ENCODE measurements at regions not wholly inside any gene's neighbourhood (a gene's known extent, or its start where the extent isn't known, plus 50 kb on each side); places are given as distances from the start of the nearest gene placed in this dataset.

DNA sequence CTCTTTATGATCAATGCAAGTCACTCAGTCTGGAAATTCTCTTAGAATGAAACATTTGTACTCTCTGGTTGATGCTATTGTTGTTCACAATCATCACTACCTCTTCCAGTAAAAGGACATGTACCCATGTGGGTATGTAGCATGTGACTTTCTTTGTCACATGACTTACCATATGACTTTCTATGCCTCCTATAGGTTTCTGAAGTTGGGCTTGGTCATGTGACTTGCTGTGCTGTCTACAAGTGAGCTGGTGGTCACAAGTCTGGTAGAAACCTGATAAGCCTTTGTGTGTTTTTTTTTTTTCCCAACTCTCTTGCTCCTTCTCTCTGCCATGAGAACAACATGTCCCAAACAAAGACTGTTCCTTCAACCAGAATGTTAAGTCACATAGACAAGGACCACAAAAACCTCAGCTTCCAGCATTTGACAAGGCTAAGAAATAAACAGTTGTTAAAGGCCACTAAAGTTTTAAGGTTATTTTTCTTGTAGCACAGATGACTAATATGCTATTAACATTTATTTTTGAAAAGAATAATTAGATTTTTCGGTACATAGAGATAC, 379.2 kb upstream of the SLC35B3 start:
- TF ChIP-seq, protein P1, sequence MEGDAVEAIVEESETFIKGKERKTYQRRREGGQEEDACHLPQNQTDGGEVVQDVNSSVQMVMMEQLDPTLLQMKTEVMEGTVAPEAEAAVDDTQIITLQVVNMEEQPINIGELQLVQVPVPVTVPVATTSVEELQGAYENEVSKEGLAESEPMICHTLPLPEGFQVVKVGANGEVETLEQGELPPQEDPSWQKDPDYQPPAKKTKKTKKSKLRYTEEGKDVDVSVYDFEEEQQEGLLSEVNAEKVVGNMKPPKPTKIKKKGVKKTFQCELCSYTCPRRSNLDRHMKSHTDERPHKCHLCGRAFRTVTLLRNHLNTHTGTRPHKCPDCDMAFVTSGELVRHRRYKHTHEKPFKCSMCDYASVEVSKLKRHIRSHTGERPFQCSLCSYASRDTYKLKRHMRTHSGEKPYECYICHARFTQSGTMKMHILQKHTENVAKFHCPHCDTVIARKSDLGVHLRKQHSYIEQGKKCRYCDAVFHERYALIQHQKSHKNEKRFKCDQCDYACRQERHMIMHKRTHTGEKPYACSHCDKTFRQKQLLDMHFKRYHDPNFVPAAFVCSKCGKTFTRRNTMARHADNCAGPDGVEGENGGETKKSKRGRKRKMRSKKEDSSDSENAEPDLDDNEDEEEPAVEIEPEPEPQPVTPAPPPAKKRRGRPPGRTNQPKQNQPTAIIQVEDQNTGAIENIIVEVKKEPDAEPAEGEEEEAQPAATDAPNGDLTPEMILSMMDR (IDR thresholded peaks at IDR 0.05 in 2 of 3, conservative IDR thresholded peaks at IDR 0.05 in 1 of 3; ENCODE audit: borderline replicate concordance in 1 of 3, insufficient read depth in 1 of 3, low read depth in 2 of 3, low read length in 2 of 3): no peak
- TF ChIP-seq POLR2AphosphoS5 (IDR thresholded peaks at IDR 0.05; ENCODE audit: low read depth, low read length) (no peak), YY1 (IDR thresholded peaks at IDR 0.05; ENCODE audit: extremely low read depth, insufficient replicate concordance, low read depth, low read length) (no peak), POLR2A (IDR thresholded peaks at IDR 0.05; ENCODE audit: borderline replicate concordance, extremely low read depth, insufficient read depth, insufficient read length) (no peak), EZH2 (IDR thresholded peaks at IDR 0.05) (no peak), EGR1 (IDR thresholded peaks at IDR 0.05; ENCODE audit: low read depth) (no peak), JUND (IDR thresholded peaks at IDR 0.05) (no peak)
- TF ChIP-seq, protein P2, sequence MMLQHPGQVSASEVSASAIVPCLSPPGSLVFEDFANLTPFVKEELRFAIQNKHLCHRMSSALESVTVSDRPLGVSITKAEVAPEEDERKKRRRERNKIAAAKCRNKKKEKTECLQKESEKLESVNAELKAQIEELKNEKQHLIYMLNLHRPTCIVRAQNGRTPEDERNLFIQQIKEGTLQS (IDR thresholded peaks at IDR 0.05): no peak
